HepG2 (cell line): ENCODE measurements at regions not wholly inside any gene's neighbourhood (a gene's known extent, or its start where the extent isn't known, plus 50 kb on each side); places are given as distances from the start of the nearest gene placed in this dataset.
A peak's percentile ranks its signal among the peaks of the same experiment; 100 is the strongest.
"Not testable (repeated sequence)": the region's sequence is repeated elsewhere in the genome, so short reads cannot be mapped to it uniquely, and the experiment has no call there.

Source experiments
- ATAC-seq: fragments of 200-7000 bp; cut with Tn5 transposase; 3 replicates; pipeline ENCODE4 v1.9.1; 2020; ENCODE audit warnings: mild to moderate bottlenecking, moderate library complexity
- BruUV-seq: library from RNA; stranded (reverse); fragments of 400-500 nt; replicated peaks from 2 replicates; lab custom pipeline; 2021; lab: Mats Ljungman, UMichigan
- CTCF ChIA-PET: fragments of 300-600 bp; formaldehyde crosslinking; extraction: SDS; loops from one replicate; lab custom pipeline; 2021; ENCODE audit warnings: low total read pairs, inconsistent platforms, low intra/inter-chr PET ratio; lab: Yijun Ruan, JAX
- POLR2A ChIA-PET: fragments of 350-600 bp; sonication (Branson Sonifier 250); formaldehyde crosslinking; loops from one replicate; lab custom pipeline; 2020; ENCODE audit warnings: antibody characterized with exemption, inconsistent platforms; lab: Yijun Ruan, JAX
- DNase-seq: peaks from one replicate; pipeline ENCODE4 v3.0.0-alpha.2; 2015; ENCODE audit warnings: low spot score
- FAIRE-seq: peaks from 3 replicates; lab custom pipeline; 2011; peaks lifted over from hg19 to GRCh38; lab: Jason Lieb, UNC
- H2AFZ ChIP-seq: one replicate; pipeline ENCODE4 v1.6.1; 2011; ENCODE audit warnings: low read length, inconsistent platforms
- H3K27ac ChIP-seq: fragments of 300-600 bp; 3 replicates; pipeline ENCODE4 v1.8.0; 2011; ENCODE audit warnings: mixed run types, mild to moderate bottlenecking, mixed read lengths, low read length, inconsistent platforms; ENCODE audit not compliant: insufficient read depth; ENCODE audit errors: extremely low read length
- H3K27me3 ChIP-seq, 2 experiments: fragments of 200-600 bp in 1 of 2; 2 replicates in 1 of 2; 3 replicates in 1 of 2; pipeline versions ENCODE4 v1.6.0 to v1.8.0; 2011; ENCODE audit warnings: low read length in 2 of 2, mild to moderate bottlenecking in 2 of 2, moderate library complexity in 2 of 2, inconsistent platforms in 1 of 2; ENCODE audit not compliant: insufficient read depth in 2 of 2, control insufficient read depth in 1 of 2
- H3K36me3 ChIP-seq, 2 experiments: fragments of 200-600 bp in 1 of 2; replicated peaks in 1 of 2; 2 replicates in 1 of 2; 3 replicates in 1 of 2; pipeline versions ENCODE4 v1.5.1 to v1.8.0; 2011; ENCODE audit warnings: low read length in 2 of 2, inconsistent platforms in 1 of 2; ENCODE audit not compliant: insufficient read depth in 2 of 2, control insufficient read depth in 1 of 2
- H3K4me1 ChIP-seq: 2 replicates; pipeline ENCODE4 v1.5.1; 2012; ENCODE audit warnings: low read length, inconsistent platforms; ENCODE audit not compliant: insufficient read depth
- H3K4me2 ChIP-seq: 2 replicates; pipeline ENCODE4 v1.6.0; 2011; ENCODE audit warnings: low read depth, low read length, inconsistent platforms
- H3K4me3 ChIP-seq, 3 experiments: fragments of 200-600 bp in 1 of 3; sonication (generic), shearing (Covaris generic) in 1 of 3; replicated peaks in 1 of 3; 2 replicates each; pipeline ENCODE4 v1.5.1; 2011 to 2016; ENCODE audit warnings: low read length in 3 of 3, inconsistent platforms in 2 of 3, low read depth in 2 of 3, mild to moderate bottlenecking in 2 of 3, control low read depth in 1 of 3, mixed read lengths in 1 of 3; ENCODE audit not compliant: insufficient read depth in 1 of 3
- H3K79me2 ChIP-seq: one replicate; pipeline ENCODE4 v1.6.1; 2011; ENCODE audit warnings: low read length, inconsistent platforms; ENCODE audit not compliant: insufficient read depth
- H3K9ac ChIP-seq: 2 replicates; pipeline ENCODE4 v1.6.0; 2011; ENCODE audit warnings: mild to moderate bottlenecking, low read depth, low read length, inconsistent platforms; ENCODE audit not compliant: insufficient read depth
- H3K9me3 ChIP-seq: 2 replicates; pipeline ENCODE4 v1.5.1; 2012; ENCODE audit warnings: mild to moderate bottlenecking, low read length
- H4K20me1 ChIP-seq: 2 replicates; pipeline ENCODE4 v1.6.0; 2011; ENCODE audit warnings: inconsistent platforms, mild to moderate bottlenecking, low read length, moderate library complexity; ENCODE audit not compliant: insufficient read depth
- ZMYM4 ChIP-seq: sonication (generic); formaldehyde crosslinking; IDR thresholded peaks from 2 replicates; pipeline ENCODE4 v1.8.1; 2023; ENCODE audit warnings: mild to moderate bottlenecking, missing genetic modification reagents
- ZNF281 ChIP-seq: sonication (generic); formaldehyde crosslinking; IDR thresholded peaks from 2 replicates; pipeline ENCODE4 v1.4.0; 2020; ENCODE audit warnings: missing genetic modification reagents, borderline replicate concordance
- ZNF687 ChIP-seq: sonication (generic); formaldehyde crosslinking; IDR thresholded peaks from 2 replicates; pipeline ENCODE4 v1.5.1; 2020; ENCODE audit warnings: mild to moderate bottlenecking, missing genetic modification reagents, moderate library complexity
- WGBS: methylation state at CpG from one replicate; pipeline ENCODE4 v1.1.6; 2017; ENCODE audit warnings: low lambda C conversion rate; 5-methylcytosine and 5-hydroxymethylcytosine counted together
- in situ Hi-C: cut with HindIII; loops from 2 replicates; pipeline ENCODE4 v1.10.0; 2017; ENCODE audit warnings: low pct_unique_long_range_greater_than_20kb; ENCODE audit not compliant: extremely low pct_ligation_motif_present
- intact Hi-C: fragments of 100-400 bp; cut with micrococcal nuclease; formaldehyde crosslinking; loops from one replicate; pipeline ENCODE4 v1.10.0; 2022; ENCODE audit not compliant: unreplicated experiment

- WGBS = 48% methylated on average over 10 of the region's 18 CpGs
- BruUV-seq, in situ Hi-C loops, H3K9me3 ChIP-seq, H3K79me2 ChIP-seq, H4K20me1 ChIP-seq, H3K27me3 ChIP-seq, H3K36me3 ChIP-seq, intact Hi-C loops, FAIRE-seq, H3K9ac ChIP-seq, POLR2A ChIA-PET, CTCF ChIA-PET, H3K27ac ChIP-seq, ATAC-seq, H2AFZ ChIP-seq, H3K4me3 ChIP-seq: not testable (repeated sequence)
- TF ChIP-seq ZNF687 (CRISPR knock-in tag) (peak; percentile 17; the same call in 1 of the 2 replicates), ZNF281 (peak; percentile 82; the same call in 1 of the 2 replicates), ZMYM4 (CRISPR knock-in tag) (peak; percentile 40; the same call in 1 of the 2 replicates)
- H3K4me2 ChIP-seq = peak overlapping the region; percentile 47
- DNase-seq = peak; percentile 10
- H3K4me1 ChIP-seq = peaks cover 25% of the 10 kb centered on the region
Measured at GRCh38 chr6:80497696-80498486, 391.4 kb downstream of the BCKDHB start.
